ENCODE measurements at regions not wholly inside any gene's neighbourhood (a gene's known extent, or its start where the extent isn't known, plus 50 kb on each side); places are given as distances from the start of the nearest gene placed in this dataset.

DNA sequence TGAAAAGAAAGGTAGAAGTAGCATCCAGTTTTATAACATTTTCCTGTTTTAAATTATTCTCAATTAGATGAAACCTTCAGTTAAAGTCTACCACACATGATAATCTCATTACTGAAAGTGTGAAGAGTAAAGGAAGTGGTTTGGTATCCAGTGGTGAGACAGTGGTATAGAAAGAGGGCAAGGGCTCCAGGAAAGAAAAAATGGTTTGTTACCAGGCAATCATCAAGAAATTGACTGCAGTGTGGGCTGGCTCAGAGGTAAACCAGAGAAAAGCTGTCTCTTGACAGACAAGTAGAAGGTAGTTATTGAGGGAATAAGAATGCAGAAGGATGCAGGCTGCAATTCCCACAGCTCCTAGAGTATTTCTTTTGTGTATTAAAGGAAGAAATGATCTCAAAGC, 406.2 kb downstream of the TLL1 start:
- TF ChIP-seq ZNF891 (CRISPR knock-in tag; IDR thresholded peaks at IDR 0.05) (no peak), HCFC1 (IDR thresholded peaks at IDR 0.05; ENCODE audit: low read depth, low read length) (no peak), ZNF577 (CRISPR knock-in tag; IDR thresholded peaks at IDR 0.05; ENCODE audit: borderline replicate concordance, low read depth) (no peak), ELF1 (CRISPR knock-in tag; IDR thresholded peaks at IDR 0.05) (no peak), EZH2 (conservative IDR thresholded peaks at IDR 0.05; ENCODE audit: low read depth, low read length) (no peak), ZNF678 (CRISPR knock-in tag; IDR thresholded peaks at IDR 0.05) (no peak), RXRB (CRISPR knock-in tag; IDR thresholded peaks at IDR 0.05; ENCODE audit: borderline replicate concordance) (no peak), IKZF1 (IDR thresholded peaks at IDR 0.05) (no peak), BCL3 (CRISPR knock-in tag; IDR thresholded peaks at IDR 0.05) (no peak), TCF12 (IDR thresholded peaks at IDR 0.05) (no peak), TCF12 (CRISPR knock-in tag; IDR thresholded peaks at IDR 0.05) (no peak), ZBTB33 (CRISPR knock-in tag; IDR thresholded peaks at IDR 0.05) (no peak), IRF2 (CRISPR knock-in tag; IDR thresholded peaks at IDR 0.05) (no peak), ZNF253 (CRISPR knock-in tag; IDR thresholded peaks at IDR 0.05; ENCODE audit: borderline replicate concordance) (no peak)
- TF ChIP-seq, protein P1, sequence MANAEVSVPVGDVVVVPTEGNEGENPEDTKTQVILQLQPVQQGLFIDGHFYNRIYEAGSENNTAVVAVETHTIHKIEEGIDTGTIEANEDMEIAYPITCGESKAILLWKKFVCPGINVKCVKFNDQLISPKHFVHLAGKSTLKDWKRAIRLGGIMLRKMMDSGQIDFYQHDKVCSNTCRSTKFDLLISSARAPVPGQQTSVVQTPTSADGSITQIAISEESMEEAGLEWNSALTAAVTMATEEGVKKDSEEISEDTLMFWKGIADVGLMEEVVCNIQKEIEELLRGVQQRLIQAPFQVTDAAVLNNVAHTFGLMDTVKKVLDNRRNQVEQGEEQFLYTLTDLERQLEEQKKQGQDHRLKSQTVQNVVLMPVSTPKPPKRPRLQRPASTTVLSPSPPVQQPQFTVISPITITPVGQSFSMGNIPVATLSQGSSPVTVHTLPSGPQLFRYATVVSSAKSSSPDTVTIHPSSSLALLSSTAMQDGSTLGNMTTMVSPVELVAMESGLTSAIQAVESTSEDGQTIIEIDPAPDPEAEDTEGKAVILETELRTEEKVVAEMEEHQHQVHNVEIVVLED (CRISPR knock-in tag; IDR thresholded peaks at IDR 0.05; ENCODE audit: borderline replicate concordance): no peak
